Activated CD4-positive, alpha-beta T cell treated with anti-CD3 and anti-CD28 coated beads, Interleukin-2, amount 50 U/mL, for 24 hours (primary cell): ENCODE measurements at regions not wholly inside any gene's neighbourhood (a gene's known extent, or its start where the extent isn't known, plus 50 kb on each side); places are given as distances from the start of the nearest gene placed in this dataset.
"Not testable (repeated sequence)": the region's sequence is repeated elsewhere in the genome, so short reads cannot be mapped to it uniquely, and the experiment has no call there.

Source experiments
- DNase-seq, 2 donors: peaks; one replicate each; pipeline ENCODE4 v3.0.0-alpha.2; 2020; ENCODE audit warnings: low read depth in 1 of 2, low spot score in 1 of 2

- DNase-seq: no peak
Observed at GRCh38 chr12:97713270-97713669, 250.7 kb downstream of the RMST start.

- DNase-seq: no peak
Observed at GRCh38 chr12:97714107-97714563, 251.5 kb downstream of the RMST start.

GRCh38 chr12:97716356-97716755, 253.8 kb downstream of the RMST start:
- no peak for DNase-seq

GRCh38 chr12:97723801-97724200, 261.2 kb downstream of the RMST start:
- DNase-seq: not testable (repeated sequence)

GRCh38 chr12:97745406-97746101, 282.9 kb downstream of the RMST start:
- no peak for DNase-seq

- no peak for DNase-seq
Observed at GRCh38 chr12:97748298-97748697, 285.7 kb downstream of the RMST start.

- DNase-seq: no peak
Observed at GRCh38 chr12:97751704-97752103, 289.1 kb downstream of the RMST start.

GRCh38 chr12:97752129-97752528, 289.5 kb downstream of the RMST start:
- DNase-seq: no peak

GRCh38 chr12:97753332-97753731, 290.7 kb downstream of the RMST start:
- DNase-seq: no peak

- DNase-seq: no peak
Observed at GRCh38 chr12:97754306-97754705, 291.7 kb downstream of the RMST start.

- DNase-seq: no peak
Observed at GRCh38 chr12:97756066-97756666, 293.6 kb downstream of the RMST start.

GRCh38 chr12:97756741-97757140, 294.1 kb downstream of the RMST start:
- no peak for DNase-seq

- DNase-seq: no peak
Observed at GRCh38 chr12:97757481-97758193, 295.0 kb downstream of the RMST start.

- DNase-seq: no peak
Observed at GRCh38 chr12:97758194-97758501, 295.5 kb downstream of the RMST start.

- no peak for DNase-seq
Observed at GRCh38 chr12:97758586-97758985, 296.0 kb downstream of the RMST start.

GRCh38 chr12:97760601-97761000, 298.0 kb downstream of the RMST start:
- DNase-seq: no peak

GRCh38 chr12:97763113-97763512, 300.5 kb downstream of the RMST start:
- DNase-seq: no peak

- DNase-seq: no peak
Observed at GRCh38 chr12:97764700-97765099, 302.1 kb downstream of the RMST start.

GRCh38 chr12:97767347-97767746, 304.7 kb downstream of the RMST start:
- no peak for DNase-seq

GRCh38 chr12:97778111-97778510, 315.5 kb downstream of the RMST start:
- DNase-seq: no peak

- DNase-seq: no peak
Observed at GRCh38 chr12:97781342-97781741, 318.7 kb downstream of the RMST start.

GRCh38 chr12:97784904-97785303, 322.3 kb downstream of the RMST start:
- no peak for DNase-seq
